Fibroblast of lung (primary cell): ENCODE measurements at regions not wholly inside any gene's neighbourhood (a gene's known extent, or its start where the extent isn't known, plus 50 kb on each side); places are given as distances from the start of the nearest gene placed in this dataset.
A peak's percentile ranks its signal among the peaks of the same experiment; 100 is the strongest.

Source experiments
- DNase-seq, 2 donors: peaks; one replicate each; pipeline versions ENCODE4 v3.0.0 to v3.0.0-alpha.2; 2010; ENCODE audit warnings: low read depth in 2 of 2
- H2AFZ ChIP-seq: 2 replicates; pipeline ENCODE4 v1.5.1; 2012; ENCODE audit warnings: low read length, control low read depth, inconsistent platforms
- H3K27ac ChIP-seq: 2 replicates; pipeline ENCODE4 v1.5.1; 2011; ENCODE audit warnings: low read length, control low read depth; ENCODE audit not compliant: insufficient read depth
- H3K27me3 ChIP-seq: 2 replicates; pipeline ENCODE4 v1.5.1; 2011; ENCODE audit warnings: mild to moderate bottlenecking, low read length; ENCODE audit not compliant: control insufficient read depth, insufficient read depth
- H3K36me3 ChIP-seq: 2 replicates; pipeline ENCODE4 v1.5.1; 2011; ENCODE audit warnings: low read length; ENCODE audit not compliant: control insufficient read depth, insufficient read depth
- H3K4me1 ChIP-seq: 2 replicates; pipeline ENCODE4 v1.5.1; 2011; ENCODE audit warnings: low read length; ENCODE audit not compliant: control insufficient read depth, insufficient read depth; ENCODE audit errors: extremely low read depth
- H3K4me2 ChIP-seq: 2 replicates; pipeline ENCODE4 v1.5.1; 2011; ENCODE audit warnings: low read length, control low read depth; ENCODE audit not compliant: insufficient read depth; ENCODE audit errors: extremely low read depth
- H3K4me3 ChIP-seq, 4 experiments: fragments of 200-600 bp in 1 of 4; sonication (generic) in 1 of 4; replicated peaks in 1 of 4; 2 replicates each; pipeline ENCODE4 v1.5.1; 2011 to 2016; ENCODE audit warnings: low read length in 4 of 4, low read depth in 3 of 4, mild to moderate bottlenecking in 3 of 4, control low read depth in 2 of 4, inconsistent platforms in 1 of 4, mixed read lengths in 1 of 4; ENCODE audit not compliant: insufficient read depth in 1 of 4; ENCODE audit errors: control extremely low read depth in 1 of 4
- H3K79me2 ChIP-seq: 2 replicates; pipeline ENCODE4 v1.5.1; 2012; ENCODE audit warnings: mild to moderate bottlenecking, low read length, inconsistent platforms; ENCODE audit not compliant: control insufficient read depth, insufficient read depth
- H3K9ac ChIP-seq: 2 replicates; pipeline ENCODE4 v1.5.1; 2011; ENCODE audit warnings: mild to moderate bottlenecking, low read length, control low read depth; ENCODE audit not compliant: insufficient read depth
- H3K9me3 ChIP-seq: 2 replicates; pipeline ENCODE4 v1.5.1; 2012; ENCODE audit warnings: low read depth, low read length; ENCODE audit not compliant: control insufficient read depth, insufficient read depth
- H4K20me1 ChIP-seq: 2 replicates; pipeline ENCODE4 v1.5.1; 2011; ENCODE audit warnings: low read length; ENCODE audit not compliant: control insufficient read depth, insufficient read depth; ENCODE audit errors: extremely low read depth
- EZH2 ChIP-seq: IDR thresholded peaks from 2 replicates; pipeline ENCODE4 v1.5.1; 2012; ENCODE audit warnings: low read length, control low read depth, mild to moderate bottlenecking; ENCODE audit errors: missing control alignments
- TF ChIP-seq, protein P1 (sequence below), 2 donors: IDR thresholded peaks in 1 of 2; conservative IDR thresholded peaks in 1 of 2; 1 replicate in 1 of 2; 2 replicates in 1 of 2; pipeline ENCODE4 v1.5.1; 2011 to 2012; ENCODE audit warnings: low read length in 2 of 2, control low read depth in 1 of 2, inconsistent platforms in 1 of 2, low read depth in 1 of 2, mild to moderate bottlenecking in 1 of 2

DNA sequence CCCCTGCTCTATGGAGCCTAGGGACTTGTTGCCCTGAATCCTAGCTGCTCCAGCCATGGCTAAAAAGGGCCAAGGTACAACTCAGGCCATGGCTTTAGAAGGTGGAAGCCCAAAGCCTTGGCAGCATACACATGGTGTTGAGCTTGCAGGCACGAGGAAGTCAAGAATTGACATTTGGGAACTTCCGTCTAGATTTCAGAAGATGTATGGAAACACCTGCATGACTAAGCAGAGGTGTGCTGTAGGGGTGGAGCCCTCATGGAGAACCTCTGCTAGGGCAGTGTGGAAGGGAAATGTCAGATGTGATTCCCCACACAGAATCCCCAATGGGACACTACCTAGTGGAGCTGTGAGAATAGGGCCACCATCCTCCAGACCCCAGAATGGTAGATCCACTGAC lies 95.1 kb upstream of the TMEM170B start:
- Histone ChIP-seq H3K4me2 (no peak overlapping the region), H3K36me3 (no peaks in the 10 kb centered on the region), H3K79me2 (no peaks in the 10 kb centered on the region), H4K20me1 (no peaks in the 10 kb centered on the region), H3K9ac (no peak overlapping the region), H3K27ac (no peak overlapping the region), H3K4me3 (no peak overlapping the region), H2AFZ (no peak overlapping the region), H3K4me1 (peaks cover 3% of the 10 kb centered on the region), H3K9me3 (no peaks in the 10 kb centered on the region), H3K27me3 (no peaks in the 10 kb centered on the region)
- no peak for DNase-seq
- no peak for TF ChIP-seq EZH2
- TF ChIP-seq, protein P1, sequence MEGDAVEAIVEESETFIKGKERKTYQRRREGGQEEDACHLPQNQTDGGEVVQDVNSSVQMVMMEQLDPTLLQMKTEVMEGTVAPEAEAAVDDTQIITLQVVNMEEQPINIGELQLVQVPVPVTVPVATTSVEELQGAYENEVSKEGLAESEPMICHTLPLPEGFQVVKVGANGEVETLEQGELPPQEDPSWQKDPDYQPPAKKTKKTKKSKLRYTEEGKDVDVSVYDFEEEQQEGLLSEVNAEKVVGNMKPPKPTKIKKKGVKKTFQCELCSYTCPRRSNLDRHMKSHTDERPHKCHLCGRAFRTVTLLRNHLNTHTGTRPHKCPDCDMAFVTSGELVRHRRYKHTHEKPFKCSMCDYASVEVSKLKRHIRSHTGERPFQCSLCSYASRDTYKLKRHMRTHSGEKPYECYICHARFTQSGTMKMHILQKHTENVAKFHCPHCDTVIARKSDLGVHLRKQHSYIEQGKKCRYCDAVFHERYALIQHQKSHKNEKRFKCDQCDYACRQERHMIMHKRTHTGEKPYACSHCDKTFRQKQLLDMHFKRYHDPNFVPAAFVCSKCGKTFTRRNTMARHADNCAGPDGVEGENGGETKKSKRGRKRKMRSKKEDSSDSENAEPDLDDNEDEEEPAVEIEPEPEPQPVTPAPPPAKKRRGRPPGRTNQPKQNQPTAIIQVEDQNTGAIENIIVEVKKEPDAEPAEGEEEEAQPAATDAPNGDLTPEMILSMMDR (conservative IDR thresholded peaks at IDR 0.05 in 1 of 2, IDR thresholded peaks at IDR 0.05 in 1 of 2; ENCODE audit: low read depth in 1 of 2, low read length in 2 of 2): no peak

DNA sequence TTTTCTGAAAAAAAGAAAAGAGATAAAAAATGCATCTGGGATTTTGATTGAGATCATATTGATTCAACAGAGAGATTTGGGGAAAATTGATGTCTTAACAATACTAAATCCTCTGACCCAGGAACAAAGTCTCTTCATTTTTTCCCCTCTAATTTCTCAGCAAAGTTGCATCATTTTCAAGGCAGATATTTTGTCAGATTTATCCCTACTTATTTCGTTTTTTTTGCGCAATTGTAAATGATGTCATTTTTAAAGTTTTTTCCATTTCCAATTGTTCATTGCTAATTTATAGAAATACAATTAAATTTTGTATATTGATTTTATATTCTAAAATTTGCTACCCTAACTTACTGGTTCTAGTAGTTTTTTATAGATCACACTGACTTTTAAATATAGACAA lies 97.7 kb upstream of the TMEM170B start:
- Histone ChIP-seq H3K36me3 (no peaks in the 10 kb centered on the region), H3K27me3 (no peaks in the 10 kb centered on the region), H3K79me2 (no peaks in the 10 kb centered on the region), H4K20me1 (no peaks in the 10 kb centered on the region), H3K9me3 (no peaks in the 10 kb centered on the region), H3K4me3 (no peak overlapping the region), H3K27ac (no peak overlapping the region), H2AFZ (no peak overlapping the region), H3K9ac (no peak overlapping the region), H3K4me1 (peaks cover 3% of the 10 kb centered on the region), H3K4me2 (no peak overlapping the region)
- no peak for TF ChIP-seq EZH2
- TF ChIP-seq, protein P1 (conservative IDR thresholded peaks at IDR 0.05 in 1 of 2, IDR thresholded peaks at IDR 0.05 in 1 of 2; ENCODE audit: low read depth in 1 of 2, low read length in 2 of 2): no peak
- DNase-seq: no peak

DNA sequence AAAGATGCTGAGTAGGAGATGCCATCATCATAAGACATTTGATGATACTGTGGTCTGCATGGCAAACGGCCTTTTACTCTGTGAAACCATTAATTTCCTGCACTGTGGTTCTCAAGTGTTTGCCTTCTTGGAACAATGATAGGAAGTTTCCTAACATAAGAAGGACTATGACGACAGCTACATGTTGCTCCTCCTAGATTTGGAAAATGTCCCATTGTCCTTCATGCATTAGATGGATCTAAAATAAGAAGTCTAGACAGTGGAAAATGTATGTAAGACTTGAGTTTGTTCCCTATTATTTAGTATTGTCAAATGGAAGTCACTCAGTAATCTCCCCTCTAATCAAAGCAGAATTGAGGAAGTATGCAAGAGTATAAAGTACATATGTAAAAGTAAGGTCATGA lies 98.5 kb upstream of the TMEM170B start:
- Histone ChIP-seq H3K4me2 (no peak overlapping the region), H3K27ac (no peak overlapping the region), H3K27me3 (no peaks in the 10 kb centered on the region), H3K4me1 (peaks cover 9% of the 10 kb centered on the region), H3K79me2 (no peaks in the 10 kb centered on the region), H2AFZ (no peak overlapping the region), H4K20me1 (no peaks in the 10 kb centered on the region), H3K4me3 (no peak overlapping the region), H3K9ac (no peak overlapping the region), H3K9me3 (no peaks in the 10 kb centered on the region), H3K36me3 (no peaks in the 10 kb centered on the region)
- peak in 1 of 2 donors; percentile 33 for DNase-seq
- no peak for TF ChIP-seq EZH2
- TF ChIP-seq, protein P1 (conservative IDR thresholded peaks at IDR 0.05 in 1 of 2, IDR thresholded peaks at IDR 0.05 in 1 of 2; ENCODE audit: low read depth in 1 of 2, low read length in 2 of 2): no peak
